ENCODE measurements at regions not wholly inside any gene's neighbourhood (a gene's known extent, or its start where the extent isn't known, plus 50 kb on each side); places are given as distances from the start of the nearest gene placed in this dataset.

GRCh38 chr5:60379907-60380306 is 320.1 kb downstream of the DEPDC1B start:
- FAIRE-seq (no peak), DNase-seq (ENCODE audit: low read depth, low spot score) (no peak)
- dilution Hi-C loops (cut with MboI; ENCODE audit: extremely low pct_ligation_motif_present, low sequenced_read_pairs) = no loop called here
- intact Hi-C loops (cut with micrococcal nuclease) = no loop called here
- no peak overlapping the region for H3K4me3 ChIP-seq (replicated peaks in 1 of 3; ENCODE audit: insufficient read depth in 1 of 3, low read depth in 1 of 3, low read length in 3 of 3)
- no peak overlapping the region for H3K27ac ChIP-seq (ENCODE audit: insufficient read depth, low read depth, low read length)
- H3K36me3 ChIP-seq (ENCODE audit: control insufficient read depth in 2 of 2, extremely low read depth in 1 of 2, insufficient read depth in 2 of 2, low read length in 2 of 2) = no peaks in the 10 kb centered on the region
- no peaks in the 10 kb centered on the region for H3K79me2 ChIP-seq (ENCODE audit: control insufficient read depth, insufficient read depth, low read length)
- no peak overlapping the region for H3K9ac ChIP-seq (replicated peaks; ENCODE audit: extremely low read depth, insufficient read depth, low read length)
- no peaks in the 10 kb centered on the region for H3K9me1 ChIP-seq (replicated peaks; ENCODE audit: control insufficient read depth, extremely low read depth, insufficient read depth, low read length)
- CTCF ChIA-PET = interaction anchor here (1.0 to 1.8 kb wide), 3 partner anchors 11 to 570 kb away, joined by 3 to 5 read pairs (median 3); no protein-coding TSS in a partner anchor
- H3K27me3 ChIP-seq (ENCODE audit: control insufficient read depth in 2 of 2, insufficient read depth in 2 of 2, low read length in 2 of 2) = no peaks in the 10 kb centered on the region
- H3K9me3 ChIP-seq (replicated peaks; ENCODE audit: control insufficient read depth, insufficient read depth, low read length) = no peaks in the 10 kb centered on the region
- POLR2A ChIA-PET = no interaction called here
- BruUV-seq (replicated peaks) = no TSS peak
- TF ChIP-seq POLR2AphosphoS5 (IDR thresholded peaks at IDR 0.05; ENCODE audit: insufficient read depth, low read depth, low read length) (no peak), FOS (IDR thresholded peaks at IDR 0.05; ENCODE audit: borderline replicate concordance, insufficient read depth, low read length) (no peak), GATA2 (IDR thresholded peaks at IDR 0.05; ENCODE audit: insufficient read depth, insufficient read length, low read depth, low read length) (no peak), JUN (IDR thresholded peaks at IDR 0.05; ENCODE audit: borderline replicate concordance, insufficient read depth, insufficient read length, low read depth) (no peak), CTCF (IDR thresholded peaks at IDR 0.05; ENCODE audit: extremely low read depth in 1 of 2, insufficient read depth in 1 of 2, low read depth in 1 of 2, low read length in 2 of 2) (no peak), MAX (IDR thresholded peaks at IDR 0.05; ENCODE audit: insufficient read depth, insufficient read length) (no peak), MYC (IDR thresholded peaks at IDR 0.05; ENCODE audit: low read depth, low read length) (no peak), POLR2A (IDR thresholded peaks at IDR 0.05; ENCODE audit: low read depth, low read length) (no peak), EZH2 (IDR thresholded peaks at IDR 0.05; ENCODE audit: borderline replicate concordance, low read depth, low read length, severe bottlenecking) (no peak)
- no peaks in the 10 kb centered on the region for H4K20me1 ChIP-seq (replicated peaks; ENCODE audit: control insufficient read depth, extremely low read depth, insufficient read depth, low read length)
- no peak overlapping the region for H2AFZ ChIP-seq (ENCODE audit: low read depth, low read length)
- H3K4me2 ChIP-seq (ENCODE audit: insufficient read depth, low read length) = no peak overlapping the region
- no peaks in the 10 kb centered on the region for H3K4me1 ChIP-seq (ENCODE audit: control insufficient read depth, extremely low read depth, insufficient read depth, low read length)

Data from endothelial cell of umbilical vein (primary cell).